ENCODE measurements at regions not wholly inside any gene's neighbourhood (a gene's known extent, or its start where the extent isn't known, plus 50 kb on each side); places are given as distances from the start of the nearest gene placed in this dataset.

GRCh38 chr3:72519946-72520604, 328.2 kb downstream of the SHQ1 start:
- Mint-ChIP-seq H3K9me3 (no peaks in the 10 kb centered on the region), H3K36me3 (ENCODE audit: low read depth) (no peaks in the 10 kb centered on the region), H3K4me3 (no peak overlapping the region), H3K27ac (peak overlapping the region; percentile 29), H3K27me3 (ENCODE audit: low read depth, poor library complexity) (peaks cover 3% of the 10 kb centered on the region), H3K4me1 (peaks cover 61% of the 10 kb centered on the region)
- no peak for DNase-seq
- no peak for TF ChIP-seq CTCF (IDR thresholded peaks at IDR 0.05)

- TF ChIP-seq CTCF (IDR thresholded peaks at IDR 0.05): no peak
- Mint-ChIP-seq H3K4me1 (peaks cover 48% of the 10 kb centered on the region), H3K36me3 (ENCODE audit: low read depth) (no peaks in the 10 kb centered on the region), H3K9me3 (no peaks in the 10 kb centered on the region), H3K27ac (peak overlapping the region; percentile 33), H3K4me3 (no peak overlapping the region), H3K27me3 (ENCODE audit: low read depth, poor library complexity) (peaks cover 4% of the 10 kb centered on the region)
- no peak for DNase-seq
Measured at GRCh38 chr3:72517921-72518424, 330.3 kb downstream of the SHQ1 start.

- Mint-ChIP-seq H3K27ac (no peak overlapping the region), H3K9me3 (no peaks in the 10 kb centered on the region), H3K4me3 (no peak overlapping the region), H3K4me1 (peaks cover 42% of the 10 kb centered on the region), H3K27me3 (ENCODE audit: low read depth, poor library complexity) (peaks cover 6% of the 10 kb centered on the region), H3K36me3 (ENCODE audit: low read depth) (no peaks in the 10 kb centered on the region)
- no peak for TF ChIP-seq CTCF (IDR thresholded peaks at IDR 0.05)
- no peak for DNase-seq
Measured at GRCh38 chr3:72517336-72517735, 330.9 kb downstream of the SHQ1 start.

- peaks cover 7% of the 10 kb centered on the region for H3K27me3 Mint-ChIP-seq (ENCODE audit: low read depth, poor library complexity)
- no peak overlapping the region for H3K27ac Mint-ChIP-seq
- no peak overlapping the region for H3K4me3 Mint-ChIP-seq
- TF ChIP-seq CTCF (IDR thresholded peaks at IDR 0.05): no peak
- H3K36me3 Mint-ChIP-seq (ENCODE audit: low read depth): no peaks in the 10 kb centered on the region
- DNase-seq: no peak
- H3K4me1 Mint-ChIP-seq: peaks cover 32% of the 10 kb centered on the region
- H3K9me3 Mint-ChIP-seq: no peaks in the 10 kb centered on the region
Measured at GRCh38 chr3:72516361-72516760, 331.9 kb downstream of the SHQ1 start.

GRCh38 chr3:72515941-72516340, 332.3 kb downstream of the SHQ1 start:
- TF ChIP-seq CTCF (IDR thresholded peaks at IDR 0.05): no peak
- H3K4me3 Mint-ChIP-seq: no peak overlapping the region

GRCh38 chr3:72515281-72515680, 333.0 kb downstream of the SHQ1 start:
- no peak overlapping the region for H3K27ac Mint-ChIP-seq
- H3K4me1 Mint-ChIP-seq: peaks cover 21% of the 10 kb centered on the region
- TF ChIP-seq CTCF (IDR thresholded peaks at IDR 0.05): no peak
- peaks cover 7% of the 10 kb centered on the region for H3K27me3 Mint-ChIP-seq (ENCODE audit: low read depth, poor library complexity)
- H3K36me3 Mint-ChIP-seq (ENCODE audit: low read depth): no peaks in the 10 kb centered on the region
- no peak for DNase-seq
- H3K9me3 Mint-ChIP-seq: no peaks in the 10 kb centered on the region
- H3K4me3 Mint-ChIP-seq: no peak overlapping the region

More at GRCh38 chr3:72515941-72516340, 332.3 kb downstream of the SHQ1 start:
- no peak for DNase-seq
- peaks cover 28% of the 10 kb centered on the region for H3K4me1 Mint-ChIP-seq
- peaks cover 7% of the 10 kb centered on the region for H3K27me3 Mint-ChIP-seq (ENCODE audit: low read depth, poor library complexity)
- H3K9me3 Mint-ChIP-seq: no peaks in the 10 kb centered on the region
- no peak overlapping the region for H3K27ac Mint-ChIP-seq
- H3K36me3 Mint-ChIP-seq (ENCODE audit: low read depth): no peaks in the 10 kb centered on the region
